Suppressor macrophage treated with lipopolysaccharide for 4 hours (primary cell): ENCODE measurements at regions not wholly inside any gene's neighbourhood (a gene's known extent, or its start where the extent isn't known, plus 50 kb on each side); places are given as distances from the start of the nearest gene placed in this dataset.

Experiments
- DNase-seq: peaks from one replicate; pipeline ENCODE4 v3.0.0-alpha.2; 2020

DNA sequence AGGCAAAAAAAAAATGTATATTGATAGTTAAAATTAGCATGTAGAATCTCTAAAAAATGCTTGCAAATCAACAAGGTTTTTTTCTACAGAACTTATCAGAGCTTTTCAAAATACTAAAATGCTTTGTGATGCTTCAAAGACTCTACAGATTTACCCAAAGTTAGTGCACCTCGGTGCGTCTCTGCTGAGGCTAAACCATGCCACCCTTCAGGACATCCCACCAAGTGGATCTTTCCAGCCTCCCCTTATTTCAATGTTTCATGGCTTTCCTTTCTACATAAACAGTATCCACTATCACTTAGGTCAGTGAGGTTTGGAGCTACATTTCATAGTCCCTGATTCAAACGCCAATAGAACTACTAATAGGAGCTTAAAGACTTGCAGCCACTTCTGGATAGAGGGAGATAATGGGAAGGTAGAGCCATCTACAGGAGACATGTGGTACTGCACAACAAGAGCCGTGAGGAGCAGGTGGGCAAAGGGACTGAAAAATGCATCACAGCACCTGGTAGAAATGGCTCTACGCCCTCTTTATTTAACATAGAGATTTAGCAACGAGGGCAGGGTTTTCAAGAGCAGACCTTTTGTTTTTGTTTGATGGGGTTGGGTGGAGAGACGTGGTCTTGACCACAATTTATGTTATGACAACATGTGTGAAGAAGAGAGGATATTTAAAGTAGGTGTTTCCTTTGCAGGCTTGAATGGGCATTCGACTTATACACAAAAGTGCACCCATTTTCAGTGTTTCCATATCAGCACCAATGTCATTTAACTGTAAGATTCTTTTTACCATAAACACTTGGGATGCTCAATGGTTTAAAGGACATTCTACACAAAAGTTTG, 56.1 kb upstream of the SLC35G4 start:
- DNase-seq = peak; percentile 44

DNA sequence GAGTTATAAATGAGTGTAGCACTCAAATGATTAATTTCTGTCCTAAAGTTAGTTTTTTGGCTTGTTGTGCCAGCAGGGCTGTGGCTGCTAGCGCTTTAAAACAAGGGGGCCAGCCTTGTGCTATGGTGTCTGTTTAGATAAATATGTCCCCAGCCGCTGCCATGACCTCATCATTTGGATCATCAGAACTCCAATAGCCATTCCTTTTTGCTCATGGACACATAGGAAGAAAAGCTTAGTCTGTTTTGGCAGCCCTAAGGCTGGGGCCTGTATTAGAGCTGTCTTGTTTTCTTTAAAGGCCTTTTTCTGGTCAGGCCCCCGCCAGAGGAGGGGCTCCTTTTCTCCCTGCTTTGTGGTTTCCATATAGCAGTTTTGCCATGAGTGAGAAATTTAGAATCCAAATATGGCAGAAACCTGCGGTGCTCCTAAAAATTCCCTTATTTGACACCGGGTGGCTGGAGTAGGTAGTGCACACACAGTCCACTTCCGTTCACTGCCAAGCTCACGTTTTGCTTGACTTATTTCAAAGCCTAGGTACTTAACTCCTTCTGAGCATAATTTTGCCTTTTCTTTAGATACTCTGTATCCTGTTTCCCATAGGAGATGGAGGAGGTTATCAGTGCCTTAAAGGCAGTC, 60.4 kb upstream of the SLC35G4 start:
- no peak for DNase-seq

DNA sequence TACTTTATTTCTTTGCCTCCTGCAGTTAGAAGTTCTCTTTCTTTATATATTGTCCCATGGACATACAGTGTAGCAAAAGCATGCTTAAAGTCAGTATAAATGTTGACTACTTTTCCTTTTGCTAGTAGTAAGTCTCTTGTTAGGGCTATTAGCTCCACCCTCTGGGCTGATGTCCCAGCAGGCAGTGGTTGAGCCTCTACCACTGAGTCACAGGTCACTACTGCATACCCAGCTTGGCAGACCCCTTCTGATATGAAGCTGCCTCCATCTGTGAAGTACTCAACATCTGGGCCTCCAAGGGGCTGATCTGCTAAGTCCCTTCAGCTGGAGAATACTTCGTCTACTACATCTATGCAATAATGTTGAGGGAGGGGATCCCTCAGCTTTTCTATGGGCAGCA, 61.0 kb upstream of the SLC35G4 start:
- no peak for DNase-seq

DNA sequence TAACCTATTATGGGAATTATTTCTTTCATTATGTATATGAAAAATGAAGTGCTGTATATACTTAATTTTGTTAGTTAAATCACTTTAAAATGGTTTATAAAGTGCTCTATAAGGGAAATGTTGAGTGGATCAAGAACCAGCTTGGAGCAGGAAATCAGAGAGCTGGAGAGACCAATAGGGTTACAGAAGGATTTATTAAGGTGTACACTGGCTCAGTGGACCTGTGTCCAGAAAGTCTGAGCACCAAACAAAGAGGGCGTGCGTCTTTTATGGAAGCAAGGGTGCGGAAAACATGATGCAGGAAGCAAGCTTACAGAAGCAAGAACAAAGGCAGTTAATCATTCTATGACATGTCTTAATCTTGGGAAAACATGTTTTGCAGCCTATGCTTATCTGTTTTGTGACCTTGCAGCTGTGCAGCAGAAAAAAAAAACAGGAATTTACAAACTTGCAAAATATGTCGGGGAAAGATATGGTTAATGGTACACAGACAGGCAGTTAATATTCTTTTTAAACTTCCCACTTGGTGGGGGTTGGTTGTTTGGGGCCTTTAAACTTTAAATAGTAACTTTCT, 65.2 kb upstream of the SLC35G4 start:
- no peak for DNase-seq

DNA sequence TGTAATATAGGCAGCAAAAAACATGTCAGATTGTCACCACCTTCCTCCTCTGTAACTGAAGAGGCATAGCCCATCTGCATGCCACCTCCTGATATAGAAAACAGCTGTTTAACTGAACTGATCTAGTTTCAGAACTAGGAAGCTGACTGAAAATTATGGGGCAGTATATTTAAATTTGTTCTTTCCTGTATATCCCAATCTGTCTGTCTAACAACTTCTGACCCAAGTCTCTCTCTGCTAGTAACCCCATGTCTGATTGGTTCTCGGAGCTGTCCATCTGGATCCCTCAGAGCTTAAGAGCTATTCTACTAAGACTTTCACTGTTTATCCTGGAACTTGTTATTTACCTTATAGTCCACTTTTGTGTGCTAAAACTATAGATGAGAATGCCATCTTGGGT, 68.2 kb upstream of the SLC35G4 start:
- no peak for DNase-seq

DNA sequence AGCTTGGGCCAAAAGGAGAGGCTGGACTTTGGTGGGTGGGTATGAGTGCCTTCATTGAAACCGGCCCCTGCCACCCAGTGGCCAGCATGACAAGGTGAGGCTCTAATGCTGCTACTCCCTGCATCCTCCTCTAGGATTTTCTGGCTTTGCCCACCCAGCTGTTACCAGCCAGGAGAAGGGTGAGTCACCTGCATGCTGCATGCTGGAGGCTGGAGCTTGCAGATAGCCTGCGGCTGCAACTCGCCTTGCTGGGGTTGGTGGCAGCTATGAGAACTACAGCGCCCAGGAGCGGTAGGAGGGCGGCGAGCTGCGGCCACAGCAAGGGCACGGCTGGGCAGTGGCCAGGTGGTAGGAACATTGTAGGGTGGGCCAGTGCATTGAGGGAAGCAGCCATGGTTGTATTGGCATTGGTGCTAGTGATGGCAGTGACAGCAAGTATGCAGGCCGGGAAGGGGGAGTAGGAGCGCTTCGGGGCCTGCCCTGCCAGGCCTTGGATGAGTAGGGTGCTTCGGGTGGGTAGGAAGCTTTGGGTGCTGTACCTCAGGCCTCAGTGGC, 75.4 kb upstream of the SLC35G4 start:
- no peak for DNase-seq

DNA sequence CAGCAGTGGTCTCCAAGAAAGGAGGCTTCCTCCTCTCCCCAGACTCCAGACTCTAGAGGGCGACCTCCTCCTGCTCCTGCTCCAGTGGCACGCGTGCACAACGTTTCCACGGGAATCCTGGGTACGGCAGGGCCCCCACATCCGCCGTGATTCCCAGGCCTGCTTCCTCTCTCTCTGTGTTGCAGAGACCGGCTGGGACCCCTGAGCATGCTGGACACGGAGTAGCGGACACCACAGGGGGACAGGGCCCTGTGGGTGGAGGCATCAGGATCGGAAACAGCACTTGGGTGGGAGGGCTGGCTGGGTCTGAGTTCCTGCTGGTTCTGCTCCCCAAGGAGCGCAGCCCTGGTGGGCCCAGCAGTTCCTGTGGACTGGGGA, 75.9 kb upstream of the SLC35G4 start:
- no peak for DNase-seq

DNA sequence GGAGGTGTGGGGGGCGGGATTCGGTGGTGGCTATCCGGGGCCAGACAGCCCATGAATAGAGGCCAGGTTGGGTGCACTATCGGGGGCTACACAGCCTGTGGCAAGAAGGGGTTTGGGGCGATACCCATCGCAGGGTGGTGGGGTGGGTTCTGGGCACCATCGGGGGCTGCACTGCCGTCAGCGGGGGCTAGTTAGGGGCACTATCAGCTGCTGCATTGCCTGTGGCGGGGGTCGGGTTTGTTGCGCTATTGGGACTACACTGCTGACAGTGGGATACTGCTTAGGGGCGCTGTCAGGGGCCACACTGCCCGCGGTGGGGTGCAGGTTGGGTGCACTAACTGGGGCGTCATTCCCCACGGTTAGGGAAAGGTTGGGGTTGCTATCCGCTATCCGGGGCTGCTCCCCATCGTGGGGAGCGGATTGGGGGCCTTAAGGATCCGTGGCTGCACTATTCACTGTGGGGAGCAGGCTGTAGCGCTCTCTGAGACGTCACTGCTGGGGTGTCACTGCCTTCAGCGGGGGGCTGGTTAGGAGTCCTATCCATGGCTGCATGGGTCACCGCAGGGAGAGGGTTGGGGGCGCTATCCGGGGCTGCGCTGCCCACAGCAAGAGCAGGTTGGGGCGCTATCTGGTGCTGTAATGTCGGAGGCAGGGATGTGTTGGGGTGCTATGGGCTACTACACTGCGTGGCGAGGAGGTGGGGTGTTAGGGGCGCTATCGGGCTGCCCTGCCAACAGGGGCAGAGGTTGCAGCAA, 76.5 kb upstream of the SLC35G4 start:
- DNase-seq = no peak

DNA sequence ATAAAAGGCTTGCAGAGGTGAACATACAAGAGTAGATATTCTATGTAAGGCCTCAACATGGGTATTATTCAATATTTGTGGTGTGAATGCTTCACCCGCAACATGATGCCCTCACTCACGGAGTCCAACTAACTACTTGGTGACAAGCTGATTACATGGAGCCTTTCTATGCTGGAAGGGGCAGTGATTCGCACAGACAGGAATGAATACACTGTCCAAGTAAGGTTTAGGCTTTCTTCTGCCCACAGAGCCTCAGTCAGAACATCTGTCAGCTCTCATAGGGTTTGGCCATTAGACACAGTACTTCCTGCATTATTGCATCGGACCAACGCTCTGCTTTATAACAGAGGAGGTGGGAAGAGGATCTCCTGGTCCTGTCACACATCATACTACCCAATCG, 80.3 kb upstream of the SLC35G4 start:
- DNase-seq = no peak

DNA sequence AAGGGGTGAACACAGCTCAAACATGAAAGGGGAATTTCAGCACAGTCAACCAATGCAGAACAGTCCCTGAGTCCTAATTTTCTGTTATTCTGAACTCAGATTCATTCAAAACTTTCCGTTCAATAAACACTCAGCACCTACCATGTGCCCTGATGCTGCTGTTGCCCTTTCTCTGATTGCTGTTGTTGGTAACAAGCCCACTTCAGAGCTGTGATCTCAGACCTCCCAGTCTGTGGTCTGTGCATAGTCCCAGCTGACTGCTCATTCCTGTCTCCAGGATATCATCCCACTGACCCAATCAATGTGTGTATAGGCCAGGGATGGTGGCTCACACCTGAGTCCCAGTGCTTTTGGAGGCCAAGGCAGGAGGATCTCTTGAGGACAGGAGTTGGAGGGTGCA, 82.7 kb upstream of the SLC35G4 start:
- no peak for DNase-seq

DNA sequence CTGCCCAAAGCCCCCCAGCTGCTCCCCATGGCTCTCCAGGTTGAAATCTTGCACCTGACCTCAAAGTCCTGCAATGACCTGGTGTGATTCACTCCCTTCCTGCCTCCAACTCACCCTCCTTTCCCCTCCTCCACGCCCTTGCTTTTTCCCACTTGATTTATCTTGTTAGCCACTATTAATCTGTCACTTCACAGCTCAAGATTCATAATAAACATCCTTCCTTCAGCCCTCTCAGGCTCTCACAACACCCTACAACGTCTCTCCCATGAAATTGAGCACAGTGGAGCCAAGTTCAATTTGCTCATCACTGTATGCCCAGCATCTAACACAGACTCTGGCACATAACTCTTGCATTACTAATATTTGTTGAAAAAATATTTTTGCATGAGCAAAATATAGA, 85.6 kb upstream of the SLC35G4 start:
- DNase-seq = no peak

DNA sequence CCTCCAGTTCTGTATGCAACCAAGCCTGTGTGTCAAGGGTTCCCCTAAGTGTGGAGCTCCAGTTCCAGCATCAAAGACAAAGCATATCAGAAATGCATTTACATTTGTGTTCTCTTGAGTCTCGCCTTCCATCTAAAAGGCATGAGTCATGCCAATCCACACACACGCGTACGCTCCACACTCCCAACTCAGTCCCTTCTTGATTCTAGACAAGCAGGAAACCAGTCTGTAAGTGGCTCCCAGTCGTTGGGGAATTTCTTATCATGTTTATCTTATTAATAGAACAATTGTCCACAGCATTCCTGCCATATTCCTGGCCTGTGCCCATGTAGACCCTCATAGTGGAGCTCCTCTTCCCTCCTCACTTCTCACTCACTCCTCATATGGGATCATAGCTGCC, 86.4 kb upstream of the SLC35G4 start:
- DNase-seq = no peak

DNA sequence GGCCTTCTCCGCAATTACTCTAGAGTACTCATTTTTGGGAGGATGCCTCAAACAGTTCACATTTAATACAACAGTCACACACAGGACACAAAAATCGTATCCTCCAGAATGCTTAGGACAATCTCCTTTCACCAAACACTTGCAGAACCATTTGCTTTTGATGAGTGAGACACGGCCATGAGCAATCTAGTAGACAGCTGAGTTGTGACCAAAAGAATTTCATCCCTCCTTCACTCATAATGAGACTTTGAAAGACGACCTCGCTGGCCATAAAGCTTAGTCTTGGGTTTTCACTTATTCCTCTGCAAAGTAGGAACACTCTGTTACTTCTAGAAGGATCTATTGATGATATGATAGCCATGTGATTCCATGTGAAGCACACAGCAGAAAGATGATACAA, 87.5 kb upstream of the SLC35G4 start:
- DNase-seq = no peak

DNA sequence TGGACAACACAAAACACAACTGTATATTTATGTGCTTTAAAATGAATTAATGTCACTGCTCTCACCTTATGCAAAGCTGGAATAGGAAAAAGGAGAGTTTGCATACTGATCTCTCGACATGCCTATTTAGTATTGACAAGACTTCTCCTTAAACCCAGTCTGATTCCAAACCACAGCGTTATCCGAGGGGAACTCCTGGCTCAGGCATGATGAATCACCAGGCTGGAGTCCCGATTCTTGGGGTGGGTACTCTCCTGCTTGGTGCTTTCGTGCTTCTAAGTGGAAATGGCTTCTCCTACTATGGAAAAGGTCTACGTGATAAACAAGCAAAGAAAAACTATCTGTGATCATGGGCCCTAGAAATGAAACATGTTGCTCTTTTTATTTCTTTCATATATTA, 88.9 kb upstream of the SLC35G4 start:
- DNase-seq = no peak

DNA sequence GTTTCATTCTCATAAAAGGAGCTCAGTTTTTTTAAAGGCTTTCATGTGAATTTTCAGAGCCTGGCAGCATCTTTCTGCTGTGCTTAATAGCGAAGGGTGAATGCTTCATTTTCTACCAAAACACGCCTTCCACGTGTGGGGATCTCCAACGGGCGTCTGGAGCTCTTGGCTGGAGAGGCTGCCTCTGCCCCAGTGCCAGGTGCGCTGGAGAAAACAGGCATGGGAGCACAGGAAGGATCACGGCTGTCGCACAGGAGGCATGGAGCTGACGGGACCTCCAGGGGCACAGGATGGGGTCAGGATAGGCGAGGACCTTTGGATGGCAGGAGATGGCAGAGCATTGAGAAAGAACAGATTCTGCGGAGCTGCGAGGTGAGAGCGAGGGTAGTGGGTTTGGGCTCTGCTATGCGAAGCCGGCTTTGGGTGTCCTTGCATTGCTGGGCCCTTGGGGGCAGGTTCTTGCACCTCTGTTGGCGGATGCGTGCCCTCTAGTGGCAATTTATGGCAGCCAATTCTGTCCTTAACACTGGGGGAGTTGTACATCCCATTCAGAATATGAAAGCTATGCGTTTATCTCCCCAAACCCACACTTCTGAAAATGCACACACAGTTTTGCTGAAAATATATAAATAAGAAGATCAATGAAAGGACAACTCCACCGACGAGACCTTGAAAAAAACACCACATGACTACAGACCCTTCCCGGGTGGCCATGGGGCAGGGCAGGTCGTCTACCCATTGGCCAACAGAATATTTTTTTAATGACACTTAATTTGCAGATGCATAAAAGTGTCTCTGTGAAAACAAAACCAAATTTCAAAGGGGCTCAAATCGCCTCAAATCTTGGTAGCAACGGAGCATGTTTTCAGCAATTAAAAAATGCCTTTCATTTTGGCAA, 90.4 kb upstream of the SLC35G4 start:
- DNase-seq = peak; percentile 57

DNA sequence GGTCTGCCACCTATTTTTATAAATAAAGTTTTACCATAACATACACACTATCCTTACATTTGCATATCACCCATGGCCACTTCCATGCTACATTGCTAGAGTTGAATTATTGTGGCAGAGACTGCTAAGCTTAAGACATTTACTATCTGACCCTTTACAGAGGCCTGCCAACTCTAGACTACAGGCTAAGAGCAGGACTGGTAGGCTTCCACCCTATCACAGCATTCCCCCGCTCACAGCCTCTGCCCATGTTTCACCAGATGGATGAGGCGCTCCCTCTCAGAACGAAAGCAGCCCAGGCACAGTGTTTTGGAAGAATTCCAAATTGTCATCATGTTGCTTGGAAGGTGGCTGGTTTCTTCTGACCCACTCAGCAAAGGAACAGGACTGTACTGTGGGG, 91.7 kb upstream of the SLC35G4 start:
- no peak for DNase-seq

DNA sequence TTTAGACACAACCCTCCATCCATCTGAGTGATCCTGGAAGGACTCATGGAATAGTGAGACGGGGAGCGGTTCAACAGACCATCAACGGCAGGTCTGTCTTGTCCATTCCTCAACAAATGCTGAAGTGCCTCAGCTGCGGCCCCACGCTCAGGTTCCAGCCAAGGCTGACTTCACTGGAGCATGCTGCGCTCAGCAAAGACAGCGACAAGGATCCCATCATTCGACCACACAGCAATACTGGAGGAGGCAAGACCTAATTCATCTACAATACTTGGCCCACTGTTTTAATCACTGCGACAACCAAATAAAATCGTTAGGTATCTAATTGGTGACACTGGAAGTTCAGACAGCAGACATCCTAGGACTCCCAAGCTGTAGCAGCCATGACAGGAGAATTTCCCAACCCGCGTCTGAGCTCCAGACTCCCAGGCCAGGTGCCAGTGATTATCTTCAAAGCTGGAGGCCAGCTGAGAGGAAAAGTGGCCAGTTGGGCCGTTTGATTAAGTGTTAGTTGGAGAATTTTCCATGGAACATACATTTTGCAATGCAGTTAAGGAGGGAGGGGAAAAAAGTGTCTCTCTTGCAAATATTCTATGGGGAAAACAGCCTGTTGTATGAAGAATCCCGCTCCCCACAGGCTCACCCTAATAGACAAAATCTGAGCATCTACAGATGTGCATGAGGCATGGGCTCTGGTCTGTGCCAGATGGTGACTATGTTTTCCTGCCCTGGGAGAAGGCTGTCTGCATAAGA, 92.5 kb upstream of the SLC35G4 start:
- no peak for DNase-seq

DNA sequence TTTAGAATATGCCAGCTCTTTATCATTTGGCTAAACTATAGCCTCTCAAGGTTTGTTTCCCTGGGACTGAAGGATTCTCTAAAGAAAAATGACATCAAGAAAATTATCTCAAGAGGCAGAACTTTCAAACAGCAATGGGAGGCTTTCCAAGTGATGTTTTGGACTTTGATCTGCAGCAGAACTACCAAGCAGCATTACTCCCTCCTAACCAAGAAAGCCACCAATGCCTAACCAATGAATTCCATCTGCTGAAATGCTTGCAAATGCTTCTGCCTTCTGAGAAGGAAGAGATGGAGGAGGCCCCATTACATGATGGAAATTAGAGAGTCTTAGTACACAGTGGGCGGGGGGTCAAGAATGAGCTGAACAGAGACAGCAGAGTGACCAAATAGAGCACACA, 95.1 kb upstream of the SLC35G4 start:
- DNase-seq = no peak

DNA sequence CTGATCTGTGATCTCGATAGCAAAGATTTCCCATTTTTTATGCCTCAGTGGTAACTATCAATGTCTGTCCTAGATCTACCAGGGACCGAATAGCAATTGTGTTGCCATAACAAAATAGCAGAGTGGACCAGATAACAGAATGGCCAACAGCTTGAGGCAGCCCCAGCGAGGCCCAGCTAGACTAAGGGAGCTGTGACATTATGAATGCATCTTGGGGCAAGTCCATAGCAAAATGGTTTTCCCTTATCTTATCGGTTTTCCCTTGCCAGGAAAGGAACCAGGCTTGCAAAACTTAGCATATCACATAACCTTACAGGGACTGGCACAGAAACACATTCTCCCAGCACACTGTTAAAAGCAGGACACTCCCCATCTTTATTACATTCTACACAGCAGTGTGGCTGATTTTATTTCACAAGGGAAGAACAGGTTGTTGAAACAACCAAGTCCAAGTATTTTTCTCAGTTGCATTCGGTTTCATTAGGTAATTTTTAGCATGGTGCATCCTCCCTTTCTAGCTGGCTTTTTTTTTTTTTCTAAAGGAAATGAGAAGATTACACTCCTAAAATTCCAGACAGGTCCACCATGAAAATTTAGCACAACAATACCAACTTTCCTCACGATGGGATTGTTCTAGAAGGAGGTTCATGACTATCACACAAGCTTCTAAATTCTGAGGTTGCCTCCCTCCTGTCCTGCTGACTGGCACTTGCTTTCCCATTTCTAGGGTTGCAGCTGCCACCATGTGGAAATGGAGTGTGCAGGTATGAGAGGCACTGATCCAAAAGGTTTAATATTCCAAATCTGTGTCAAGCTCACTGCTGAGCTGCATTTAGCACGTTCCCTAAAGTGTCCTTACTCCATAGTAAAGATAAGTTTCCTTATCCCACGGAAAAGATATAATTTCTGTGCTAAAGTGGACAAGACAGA, 97.0 kb upstream of the SLC35G4 start:
- no peak for DNase-seq

DNA sequence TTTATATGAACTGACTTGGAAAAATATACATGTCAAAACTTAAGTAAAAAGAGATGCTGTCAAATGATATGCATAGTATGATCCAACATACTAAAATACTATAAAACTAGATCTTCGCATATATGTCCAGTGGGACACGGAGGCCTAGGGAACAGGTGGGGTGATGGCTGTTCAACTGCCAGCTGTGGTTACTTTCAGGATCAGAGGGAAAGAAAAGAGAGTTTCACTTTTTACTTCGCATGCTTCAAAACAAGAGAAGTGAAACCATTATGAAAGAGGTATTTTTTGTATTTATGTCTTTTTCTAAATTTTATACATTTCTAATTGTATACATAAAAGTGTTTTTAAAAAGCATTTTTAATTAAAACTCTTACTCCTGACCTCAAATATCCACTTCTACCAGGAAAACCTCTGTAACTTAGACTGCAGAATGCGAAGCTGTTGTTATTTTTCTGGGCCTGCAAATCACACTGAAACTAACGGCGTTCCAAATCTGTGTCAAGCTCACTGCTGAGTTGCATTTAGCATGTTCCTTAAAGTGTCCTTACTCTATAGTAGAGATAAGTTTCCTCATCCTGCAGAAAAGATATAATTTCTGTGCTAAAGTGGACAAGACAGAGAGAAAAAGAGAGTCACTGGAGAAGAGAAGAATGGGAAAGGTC, 97.8 kb upstream of the SLC35G4 start:
- peak; percentile 15 for DNase-seq
